NB4 (cell line): ENCODE measurements at regions not wholly inside any gene's neighbourhood (a gene's known extent, or its start where the extent isn't known, plus 50 kb on each side); places are given as distances from the start of the nearest gene placed in this dataset.

Source experiments
- CTCF ChIP-seq: IDR thresholded peaks from one replicate; pipeline ENCODE4 v1.5.1; 2012; ENCODE audit warnings: low read depth, low read length
- POLR2A ChIP-seq: IDR thresholded peaks from 2 replicates; pipeline ENCODE4 v1.6.1; 2011; ENCODE audit warnings: mild to moderate bottlenecking; ENCODE audit not compliant: insufficient read length; ENCODE audit errors: extremely low read depth

GRCh38 chr16:87174061-87174460 lies 143.1 kb downstream of the C16orf95 start:
- TF ChIP-seq CTCF: no peak
- no peak for TF ChIP-seq POLR2A
